Naive thymus-derived CD4-positive, alpha-beta T cell (primary cell): ENCODE measurements at regions not wholly inside any gene's neighbourhood (a gene's known extent, or its start where the extent isn't known, plus 50 kb on each side); places are given as distances from the start of the nearest gene placed in this dataset.
A peak's percentile ranks its signal among the peaks of the same experiment; 100 is the strongest.

Experiments
- ATAC-seq: fragments of 150-1000 bp; cut with Tn5 transposase; 2 replicates; pipeline ENCODE4 v1.10.0; 2021; ENCODE audit warnings: mild to moderate bottlenecking, moderate library complexity
- CTCF ChIA-PET: fragments of 350-600 bp; sonication (Branson Sonifier 250); formaldehyde crosslinking; loops from one replicate; lab custom pipeline; 2021; ENCODE audit warnings: antibody characterized with exemption; lab: Charles Lee
- POLR2A ChIA-PET: fragments of 350-600 bp; sonication (Branson Sonifier 250); formaldehyde crosslinking; loops from one replicate; lab custom pipeline; 2021; ENCODE audit warnings: antibody characterized with exemption, inconsistent platforms; lab: Charles Lee
- DNase-seq, 9 donors: peaks; one replicate each; pipeline versions ENCODE4 v3.0.0 to v3.0.0-alpha.2; 2020 to 2022; ENCODE audit warnings: mixed read lengths in 1 of 9
- H3K27ac ChIP-seq: one replicate; pipeline ENCODE4 v1.7.0; 2013; ENCODE audit warnings: mild to moderate bottlenecking, low read depth, low read length, moderate library complexity
- H3K27me3 ChIP-seq, 2 donors: one replicate each; pipeline ENCODE4 v1.7.0; 2013; ENCODE audit warnings: low read length in 2 of 2, mild to moderate bottlenecking in 2 of 2, moderate library complexity in 2 of 2; ENCODE audit not compliant: control insufficient read depth in 2 of 2, insufficient read depth in 2 of 2
- H3K36me3 ChIP-seq, 3 experiments: 1 replicate in 2 of 3; 2 replicates in 1 of 3; pipeline ENCODE4 v1.7.0; 2013; ENCODE audit warnings: low read length in 3 of 3, mild to moderate bottlenecking in 3 of 3, moderate library complexity in 1 of 3; ENCODE audit not compliant: insufficient read depth in 3 of 3, control insufficient read depth in 2 of 3
- H3K4me1 ChIP-seq, 2 donors: one replicate each; pipeline ENCODE4 v1.7.0; 2013; ENCODE audit warnings: low read length in 2 of 2, mild to moderate bottlenecking in 2 of 2, moderate library complexity in 1 of 2; ENCODE audit not compliant: control insufficient read depth in 2 of 2, insufficient read depth in 2 of 2
- H3K4me3 ChIP-seq: 2 replicates; pipeline ENCODE4 v1.7.0; 2013; ENCODE audit warnings: mild to moderate bottlenecking, low read length
- H3K9me3 ChIP-seq, 3 experiments: 1 replicate in 2 of 3; 2 replicates in 1 of 3; pipeline ENCODE4 v1.7.0; 2013; ENCODE audit warnings: low read length in 3 of 3; ENCODE audit not compliant: control insufficient read depth in 2 of 3
- H3K27ac Mint-ChIP-seq, 9 donors: one replicate each; pipeline ENCODE4 v1.8.0; 2020 to 2022; ENCODE audit warnings: mixed read lengths in 9 of 9, mild to moderate bottlenecking in 8 of 9, moderate library complexity in 5 of 9, inconsistent platforms in 2 of 9
- H3K27me3 Mint-ChIP-seq, 5 donors: one replicate each; pipeline ENCODE4 v1.8.0; 2021 to 2022; ENCODE audit warnings: mixed read lengths in 5 of 5, mild to moderate bottlenecking in 1 of 5
- H3K36me3 Mint-ChIP-seq, 5 donors: one replicate each; pipeline ENCODE4 v1.8.0; 2020 to 2022; ENCODE audit warnings: mixed read lengths in 5 of 5, mild to moderate bottlenecking in 3 of 5, inconsistent platforms in 1 of 5
- H3K4me1 Mint-ChIP-seq, 7 donors: one replicate each; pipeline ENCODE4 v1.8.0; 2020 to 2022; ENCODE audit warnings: mixed read lengths in 7 of 7, mild to moderate bottlenecking in 3 of 7, inconsistent platforms in 1 of 7
- H3K4me3 Mint-ChIP-seq, 10 donors: one replicate each; pipeline ENCODE4 v1.8.0; 2020 to 2022; ENCODE audit warnings: mild to moderate bottlenecking in 10 of 10, mixed read lengths in 10 of 10, moderate library complexity in 6 of 10, inconsistent platforms in 2 of 10
- H3K9me3 Mint-ChIP-seq, 11 donors: one replicate each; pipeline ENCODE4 v1.8.0; 2020 to 2022; ENCODE audit warnings: mixed read lengths in 11 of 11, mild to moderate bottlenecking in 4 of 11, inconsistent platforms in 1 of 11, moderate library complexity in 1 of 11
- intact Hi-C, 2 donors: fragments of 100-400 bp; cut with micrococcal nuclease; formaldehyde crosslinking; loops; one replicate each; pipeline ENCODE4 v1.15.1; 2023

DNA sequence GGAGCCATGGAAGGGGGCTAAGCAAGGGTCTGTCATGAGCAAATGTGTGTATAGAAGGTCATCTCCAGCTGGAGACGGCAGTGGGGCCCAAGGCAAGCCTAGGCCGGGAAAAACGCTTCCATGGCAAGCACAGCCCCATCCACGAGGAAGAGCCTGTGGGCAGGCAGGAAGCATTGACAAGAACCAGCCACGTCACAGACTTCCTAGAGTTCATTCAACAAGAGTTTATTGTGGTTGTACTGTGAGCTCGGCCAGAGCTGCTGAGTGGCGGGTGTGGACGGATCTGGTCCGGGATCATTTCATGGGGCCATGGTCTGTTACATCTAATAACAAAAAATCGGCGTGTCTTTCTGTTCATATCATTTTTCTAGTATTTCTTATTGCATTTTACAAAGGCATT is 311.7 kb downstream of the TMEM121 start:
- intact Hi-C loops, result no loop called here
- peaks cover 0 to 10% (median 4%) of the 10 kb centered on the region in 5 donors for H3K27me3 Mint-ChIP-seq
- DNase-seq (no peak), ATAC-seq (no peak)
- no peaks in the 10 kb centered on the region for H3K36me3 Mint-ChIP-seq
- H3K27ac Mint-ChIP-seq, result no peak overlapping the region
- Histone ChIP-seq H3K36me3 (no peaks in the 10 kb centered on the region), H3K27ac (no peak overlapping the region), H3K4me1 (no peaks in the 10 kb centered on the region), H3K9me3 (no peaks in the 10 kb centered on the region), H3K27me3 (no peaks in the 10 kb centered on the region), H3K4me3 (no peak overlapping the region)
- CTCF ChIA-PET, result no interaction called here
- no peak overlapping the region for H3K4me3 Mint-ChIP-seq
- POLR2A ChIA-PET, result no interaction called here
- no peaks in the 10 kb centered on the region for H3K9me3 Mint-ChIP-seq
- H3K4me1 Mint-ChIP-seq, result no peaks in the 10 kb centered on the region

DNA sequence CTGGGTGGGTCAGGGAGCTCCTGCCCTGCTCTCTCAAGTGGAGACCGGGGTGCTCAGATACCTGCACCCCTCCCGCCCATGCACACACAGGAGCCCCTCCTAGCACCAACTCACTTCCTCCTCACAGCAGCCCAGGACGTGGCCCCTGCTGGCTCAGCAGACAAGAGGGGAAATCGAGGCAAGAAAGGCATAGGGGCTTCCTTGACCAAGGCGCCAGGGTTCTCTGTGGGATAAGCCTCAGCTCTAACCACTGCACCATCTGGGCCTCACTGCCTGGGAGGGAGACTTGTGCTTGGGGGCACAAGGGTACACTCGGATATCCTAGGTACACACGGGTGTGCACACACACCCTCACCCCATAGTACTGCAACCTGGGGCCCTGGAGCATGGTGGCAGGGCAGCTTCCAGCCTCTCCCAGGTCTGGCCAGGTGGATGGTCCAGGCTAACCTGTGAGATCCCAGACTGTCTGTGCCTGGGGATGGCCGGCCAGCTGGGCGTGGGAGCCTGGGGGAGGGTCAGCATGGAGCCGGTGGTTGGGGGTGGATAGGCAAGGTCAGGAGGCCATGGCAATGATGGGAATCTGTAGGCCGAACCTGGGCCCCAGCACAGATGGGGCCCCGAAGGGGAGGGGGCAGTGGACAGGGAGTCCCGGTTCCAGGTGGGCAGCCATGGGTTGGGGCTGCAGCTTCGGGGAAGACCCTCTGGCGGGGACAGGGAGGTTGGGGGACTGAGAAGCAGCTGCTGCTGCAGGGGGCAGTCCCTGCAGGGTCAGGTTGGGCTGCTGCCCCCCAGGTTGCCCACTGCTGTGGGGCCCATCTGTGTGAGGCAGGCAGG is 312.4 kb downstream of the TMEM121 start:
- Mint-ChIP-seq H3K9me3 (no peaks in the 10 kb centered on the region), H3K36me3 (no peaks in the 10 kb centered on the region), H3K4me3 (no peak overlapping the region), H3K27ac (no peak overlapping the region), H3K4me1 (no peaks in the 10 kb centered on the region), H3K27me3 (peaks cover 0 to 9% (median 0%) of the 10 kb centered on the region in 5 donors)
- Histone ChIP-seq H3K9me3 (no peaks in the 10 kb centered on the region), H3K27me3 (no peaks in the 10 kb centered on the region), H3K4me1 (no peaks in the 10 kb centered on the region), H3K36me3 (no peaks in the 10 kb centered on the region), H3K27ac (no peak overlapping the region), H3K4me3 (no peak overlapping the region)
- ATAC-seq (no peak), DNase-seq (peak in 1 of 9 donors; percentile 12)
- ChIA-PET CTCF (no interaction called here), POLR2A (no interaction called here)
- intact Hi-C loops, result no loop called here

DNA sequence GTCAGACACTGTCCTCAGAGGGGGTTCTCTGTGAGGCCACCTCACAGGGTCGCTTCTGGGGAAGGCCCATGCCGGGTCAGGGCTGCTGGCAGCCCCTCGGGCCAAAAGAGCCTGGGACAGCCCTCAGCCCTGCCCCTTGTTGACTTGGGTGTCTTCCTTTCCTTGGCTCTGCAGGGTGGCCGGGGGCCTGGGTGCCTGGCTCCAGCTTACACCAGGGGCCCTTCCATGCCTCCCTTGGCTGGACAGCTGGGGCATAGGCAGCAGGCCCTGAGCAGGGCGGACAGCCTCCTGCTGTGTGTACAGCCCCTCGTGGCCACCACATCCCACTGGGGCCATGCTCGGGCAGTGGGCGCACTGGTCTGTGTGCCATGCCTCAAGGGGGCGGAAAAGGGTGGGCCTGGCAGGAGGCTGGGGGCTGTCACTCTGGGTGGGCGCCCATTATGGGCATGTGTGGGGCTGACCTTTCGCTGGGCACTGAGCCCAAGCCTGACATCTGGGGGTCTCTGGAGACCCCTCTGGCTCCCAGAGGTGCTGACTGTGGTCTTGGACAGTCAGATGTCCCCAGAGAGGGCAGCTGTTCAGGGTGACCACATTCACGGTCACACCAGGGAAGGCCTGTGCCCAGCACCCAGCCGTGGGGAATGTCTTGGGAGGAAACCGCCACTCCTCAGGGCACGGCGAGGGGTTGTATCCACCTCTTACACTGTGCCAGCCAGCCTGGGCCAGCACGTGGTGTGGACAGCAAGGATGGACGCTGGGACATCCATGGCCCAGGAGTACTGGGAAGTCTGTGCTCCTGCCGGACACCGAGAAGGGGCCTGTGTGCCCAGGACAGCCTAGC is 313.3 kb downstream of the TMEM121 start:
- Mint-ChIP-seq H3K9me3 (no peaks in the 10 kb centered on the region), H3K36me3 (no peaks in the 10 kb centered on the region), H3K4me3 (no peak overlapping the region), H3K27ac (no peak overlapping the region), H3K27me3 (peaks cover 0 to under 1% (median 0%) of the 10 kb centered on the region in 5 donors), H3K4me1 (no peaks in the 10 kb centered on the region)
- DNase-seq (no peak), ATAC-seq (no peak)
- no peaks in the 10 kb centered on the region for H3K9me3 ChIP-seq
- no peaks in the 10 kb centered on the region for H3K36me3 ChIP-seq
- intact Hi-C loops, result no loop called here
- no peaks in the 10 kb centered on the region for H3K27me3 ChIP-seq
- no peak overlapping the region for H3K4me3 ChIP-seq
- H3K27ac ChIP-seq, result no peak overlapping the region
- no peaks in the 10 kb centered on the region for H3K4me1 ChIP-seq
- ChIA-PET CTCF (no interaction called here), POLR2A (no interaction called here)

DNA sequence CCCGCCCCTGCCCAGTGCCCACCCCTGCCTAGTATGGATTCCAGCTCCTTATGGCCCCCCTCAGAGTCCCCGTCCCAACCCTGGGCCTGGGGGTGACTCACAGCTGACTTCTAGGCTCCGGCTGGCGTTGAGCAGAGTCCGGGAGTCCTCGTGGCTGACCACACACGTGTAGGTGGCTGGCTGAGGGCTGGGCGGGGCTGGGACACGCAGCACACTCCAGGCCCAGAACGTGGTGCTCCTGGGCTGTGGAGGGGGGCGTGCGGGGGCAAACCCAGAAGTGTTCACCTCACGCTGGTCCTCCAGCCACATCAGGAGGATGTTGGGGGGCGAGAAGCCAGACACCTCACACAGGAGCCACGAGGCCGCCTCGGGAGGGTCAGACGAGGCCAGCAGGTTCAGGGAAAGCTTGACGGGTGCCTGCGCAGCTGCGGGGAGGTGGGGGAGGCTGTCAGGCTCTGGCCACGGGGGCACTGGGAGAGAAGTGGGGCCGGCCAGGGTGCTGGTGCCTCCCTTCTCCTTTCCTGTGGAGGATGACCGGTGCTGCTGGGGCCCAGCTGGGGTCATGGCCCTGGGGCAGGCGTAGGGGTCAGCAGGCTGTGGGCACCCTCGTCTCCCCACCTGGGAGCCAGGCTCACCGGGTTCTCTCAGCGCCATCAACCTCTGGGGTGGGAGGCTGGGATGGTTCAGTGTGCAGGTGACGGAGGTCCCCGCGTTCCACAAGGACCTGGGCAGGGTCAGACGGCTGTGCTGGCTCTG is 314.1 kb downstream of the TMEM121 start:
- Histone ChIP-seq H3K4me3 (no peak overlapping the region), H3K27ac (no peak overlapping the region), H3K4me1 (no peaks in the 10 kb centered on the region), H3K27me3 (no peaks in the 10 kb centered on the region), H3K36me3 (no peaks in the 10 kb centered on the region), H3K9me3 (no peaks in the 10 kb centered on the region)
- Mint-ChIP-seq H3K4me3 (no peak overlapping the region), H3K27me3 (peaks cover 0 to 5% (median 0%) of the 10 kb centered on the region in 5 donors), H3K4me1 (no peaks in the 10 kb centered on the region), H3K36me3 (no peaks in the 10 kb centered on the region), H3K9me3 (no peaks in the 10 kb centered on the region), H3K27ac (no peak overlapping the region)
- POLR2A ChIA-PET, result no interaction called here
- intact Hi-C loops, result no loop called here
- ATAC-seq, result no peak
- CTCF ChIA-PET, result no interaction called here
- DNase-seq, result peak in 1 of 9 donors; percentile 18

DNA sequence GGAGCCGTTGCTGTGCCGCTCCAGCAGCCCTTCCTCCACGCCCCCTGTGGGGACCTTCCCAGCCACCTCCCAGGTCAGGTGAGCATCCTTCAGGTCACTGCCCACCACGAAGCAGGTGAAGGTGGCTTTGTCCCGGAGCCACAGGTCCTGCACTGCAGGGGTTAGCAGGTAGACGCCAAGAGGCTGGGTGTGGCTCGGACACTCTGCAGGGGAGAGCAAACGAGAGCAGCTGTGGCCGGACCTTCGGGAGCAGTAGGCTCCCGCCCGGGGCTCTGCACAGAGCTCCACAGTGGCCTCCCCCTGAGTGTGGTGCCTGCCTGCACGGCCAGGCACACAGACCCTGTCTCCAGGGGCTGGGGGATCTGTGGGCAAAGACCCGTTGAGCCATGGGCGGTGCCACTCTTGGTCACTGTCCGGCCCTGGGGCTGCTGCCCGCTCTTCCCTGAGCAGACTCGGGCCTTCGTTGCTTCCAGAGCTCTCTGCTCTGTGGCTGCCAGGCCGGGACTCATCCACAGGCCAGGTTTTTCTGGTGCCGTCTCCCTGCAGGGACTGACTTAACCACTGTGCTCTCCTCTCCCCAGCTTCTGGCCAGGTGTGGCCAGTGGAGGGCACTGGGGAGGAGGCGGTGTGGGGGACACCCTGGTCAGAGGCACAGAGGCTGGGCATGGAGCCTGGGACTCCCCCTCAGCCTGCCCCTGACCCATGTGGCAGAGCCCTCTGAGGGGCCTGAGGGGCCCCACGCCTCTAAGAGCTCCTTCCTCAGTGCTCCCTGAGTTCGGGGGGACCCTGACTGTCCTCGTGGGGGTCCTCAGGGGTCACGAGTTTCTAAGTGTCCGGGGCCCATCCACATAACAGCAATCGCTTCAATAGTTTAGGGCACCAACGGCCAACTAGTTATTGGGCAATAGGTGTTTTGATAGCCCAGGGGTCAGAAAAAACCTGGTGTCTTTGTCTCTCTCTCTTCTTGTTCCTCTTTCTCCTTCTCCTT is 314.9 kb downstream of the TMEM121 start:
- Histone ChIP-seq H3K9me3 (no peaks in the 10 kb centered on the region), H3K27ac (no peak overlapping the region)

DNA sequence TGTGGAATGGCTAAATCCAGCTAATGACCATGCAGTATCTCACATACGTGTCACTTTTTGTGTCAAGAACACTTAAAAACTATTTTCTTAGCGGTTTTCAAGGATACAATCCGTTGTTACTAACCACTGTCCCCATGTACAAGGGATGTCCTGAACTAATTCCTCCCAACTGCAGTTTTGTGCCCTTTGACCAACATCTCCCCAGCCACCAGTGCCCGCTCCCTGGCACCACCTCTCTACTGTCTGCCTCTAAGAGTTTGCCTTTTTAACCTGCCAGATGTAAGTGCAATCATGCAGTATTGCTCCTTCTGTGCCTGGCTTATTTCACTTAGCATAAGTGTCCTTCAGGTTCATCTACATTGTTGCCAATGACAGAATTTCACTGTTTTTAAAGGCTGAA is 315.7 kb downstream of the TMEM121 start:
- ATAC-seq, result no peak
- ChIA-PET CTCF (no interaction called here), POLR2A (no interaction called here)
- Mint-ChIP-seq H3K27me3 (peaks cover 0 to 6% (median 0%) of the 10 kb centered on the region in 5 donors), H3K4me1 (no peaks in the 10 kb centered on the region), H3K4me3 (no peak overlapping the region), H3K9me3 (no peaks in the 10 kb centered on the region), H3K36me3 (no peaks in the 10 kb centered on the region), H3K27ac (no peak overlapping the region)
- no peaks in the 10 kb centered on the region for H3K9me3 ChIP-seq
- H3K27ac ChIP-seq, result no peak overlapping the region
- no peaks in the 10 kb centered on the region for H3K4me1 ChIP-seq
- H3K27me3 ChIP-seq, result no peaks in the 10 kb centered on the region
- DNase-seq, result peak in 1 of 9 donors; percentile 17
- H3K4me3 ChIP-seq, result no peak overlapping the region
- H3K36me3 ChIP-seq, result no peaks in the 10 kb centered on the region
- intact Hi-C loops, result no loop called here

More for the DNA sequence above, 314.9 kb downstream of the TMEM121 start:
- no peaks in the 10 kb centered on the region for H3K4me1 ChIP-seq
- H3K27me3 ChIP-seq, result no peaks in the 10 kb centered on the region
- Mint-ChIP-seq H3K4me1 (no peaks in the 10 kb centered on the region), H3K36me3 (no peaks in the 10 kb centered on the region), H3K27me3 (peaks cover 0 to 6% (median 0%) of the 10 kb centered on the region in 5 donors), H3K9me3 (no peaks in the 10 kb centered on the region), H3K27ac (no peak overlapping the region), H3K4me3 (no peak overlapping the region)
- ChIA-PET POLR2A (no interaction called here), CTCF (interaction anchor here (0.6 kb wide), 1 partner anchor 21 kb away, joined by 3 read pairs; no protein-coding TSS in a partner anchor)
- H3K36me3 ChIP-seq, result no peaks in the 10 kb centered on the region
- H3K4me3 ChIP-seq, result no peak overlapping the region
- DNase-seq (peak in 1 of 9 donors; percentile 19), ATAC-seq (no peak)
- intact Hi-C loops, result no loop called here
